Epithelial cell of proximal tubule (primary cell): ENCODE measurements at regions not wholly inside any gene's neighbourhood (a gene's known extent, or its start where the extent isn't known, plus 50 kb on each side); places are given as distances from the start of the nearest gene placed in this dataset.

Source experiments
- DNase-seq: peaks from one replicate; pipeline ENCODE4 v3.0.0-alpha.2; 2011; ENCODE audit warnings: low read depth
- H3K4me3 ChIP-seq: 2 replicates; pipeline ENCODE4 v1.5.1; 2011; ENCODE audit warnings: low read depth, mild to moderate bottlenecking, low read length
- CTCF ChIP-seq: conservative IDR thresholded peaks from 2 replicates; pipeline ENCODE4 v1.5.1; 2012; ENCODE audit warnings: low read depth, mild to moderate bottlenecking, low read length

GRCh38 chr2:122019724-122020123, 264.3 kb downstream of the TSN start:
- TF ChIP-seq CTCF = no peak
- peak; percentile 43 for DNase-seq
- no peak overlapping the region for H3K4me3 ChIP-seq

GRCh38 chr2:122020377-122020776, 264.9 kb downstream of the TSN start:
- no peak for DNase-seq
- no peak for TF ChIP-seq CTCF
- no peak overlapping the region for H3K4me3 ChIP-seq

GRCh38 chr2:122021941-122022340, 266.5 kb downstream of the TSN start:
- no peak for DNase-seq
- H3K4me3 ChIP-seq = no peak overlapping the region
- TF ChIP-seq CTCF = no peak

- H3K4me3 ChIP-seq = no peak overlapping the region
- no peak for TF ChIP-seq CTCF
- DNase-seq = no peak
Measured at GRCh38 chr2:122022531-122022930, 267.1 kb downstream of the TSN start.

GRCh38 chr2:122023059-122023864, 267.8 kb downstream of the TSN start:
- H3K4me3 ChIP-seq = no peak overlapping the region
- DNase-seq = no peak
- TF ChIP-seq CTCF = no peak

GRCh38 chr2:122027510-122028217, 272.2 kb downstream of the TSN start:
- TF ChIP-seq CTCF = no peak
- H3K4me3 ChIP-seq = no peak overlapping the region
- DNase-seq = no peak
